Omental fat pad (tissue), 3 donors: ENCODE measurements at regions not wholly inside any gene's neighbourhood (a gene's known extent, or its start where the extent isn't known, plus 50 kb on each side); places are given as distances from the start of the nearest gene placed in this dataset.

Experiments used
- ATAC-seq: fragments of 150-250 bp; one replicate; pipeline ENCODE4 v1.9.1; 2016; ENCODE audit warnings: mild to moderate bottlenecking, moderate library complexity; ENCODE audit not compliant: low FRiP score
- DNase-seq: peaks from one replicate; pipeline ENCODE4 v3.0.0-alpha.2; 2019; ENCODE audit warnings: low spot score
- CTCF ChIP-seq, 3 donors: fragments of 450-650 bp; IDR thresholded peaks; one replicate each; pipeline ENCODE4 v1.5.1; 2016 to 2017; ENCODE audit warnings: antibody characterized with exemption in 3 of 3, mild to moderate bottlenecking in 3 of 3, moderate library complexity in 2 of 3

DNA sequence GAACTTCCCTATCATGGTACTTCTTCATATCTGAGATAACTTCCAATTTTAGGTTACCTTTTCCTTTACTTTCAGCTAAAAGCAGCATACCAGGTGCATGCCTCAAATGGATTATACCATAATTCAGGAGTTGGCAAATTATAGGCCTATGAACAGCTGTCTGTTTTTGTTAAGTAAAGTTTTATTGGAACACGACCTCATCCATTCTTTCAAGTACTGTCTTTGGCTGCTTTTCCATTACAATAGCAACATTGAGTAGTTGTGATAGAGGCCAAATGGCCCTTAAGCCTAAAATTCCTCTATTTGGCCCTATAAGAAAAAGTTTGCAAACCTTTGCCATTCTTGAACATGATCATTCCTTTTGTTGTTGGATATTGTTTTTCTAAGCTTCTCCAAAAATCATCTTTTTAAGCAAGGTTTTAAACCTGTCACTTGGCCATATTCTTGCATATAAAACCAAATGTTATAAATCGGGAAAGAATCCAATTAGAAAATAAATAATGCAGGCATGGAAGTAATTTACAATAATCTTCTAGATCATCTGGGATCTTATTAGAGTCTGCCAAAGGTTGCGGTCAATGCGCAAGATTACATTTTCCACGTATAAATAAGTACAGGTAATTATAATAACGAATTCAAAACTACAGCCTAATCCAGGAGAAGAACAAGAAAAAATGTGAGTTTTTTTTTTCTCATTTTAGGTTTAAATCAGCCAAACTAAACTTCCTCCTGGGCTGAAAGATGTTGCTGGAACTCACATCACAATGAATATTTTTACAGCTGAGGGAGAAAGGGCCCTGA, 226.5 kb upstream of the ANKRD55 start:
- no peak for TF ChIP-seq CTCF (IDR thresholded peaks at IDR 0.05)
- no peak for ATAC-seq

GRCh38 chr5:56457887-56458812, 225.0 kb upstream of the ANKRD55 start:
- no peak for TF ChIP-seq CTCF (IDR thresholded peaks at IDR 0.05)
- ATAC-seq (no peak), DNase-seq (no peak)

More for the DNA sequence above, 226.5 kb upstream of the ANKRD55 start:
- DNase-seq = no peak

GRCh38 chr5:56456002-56456401, 222.9 kb upstream of the ANKRD55 start:
- TF ChIP-seq CTCF (IDR thresholded peaks at IDR 0.05) = no peak
- no peak for DNase-seq
- no peak for ATAC-seq

DNA sequence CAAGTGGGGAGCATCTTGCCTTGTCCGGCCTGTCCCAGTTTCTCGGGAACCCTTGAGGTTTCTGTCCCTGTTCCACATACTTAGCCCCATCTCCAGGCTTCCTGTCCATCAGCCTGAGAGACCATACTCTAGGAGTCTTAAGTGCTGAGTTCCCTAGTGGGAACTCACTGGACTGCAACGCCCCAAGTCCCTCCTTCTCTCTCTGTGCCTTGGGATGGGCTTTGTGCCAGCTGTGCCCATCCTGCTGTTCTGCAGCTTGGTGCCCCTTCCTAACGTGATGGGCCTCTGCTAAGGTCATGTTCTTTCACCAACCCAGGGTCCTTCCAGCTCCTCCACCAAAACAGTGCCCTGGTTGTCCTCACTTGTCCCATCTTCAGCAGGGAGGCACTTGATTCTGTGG, 222.3 kb upstream of the ANKRD55 start:
- no peak for ATAC-seq
- TF ChIP-seq CTCF (IDR thresholded peaks at IDR 0.05) = no peak
- no peak for DNase-seq

GRCh38 chr5:56454219-56454862, 221.2 kb upstream of the ANKRD55 start:
- ATAC-seq (no peak), DNase-seq (no peak)
- no peak for TF ChIP-seq CTCF (IDR thresholded peaks at IDR 0.05)

DNA sequence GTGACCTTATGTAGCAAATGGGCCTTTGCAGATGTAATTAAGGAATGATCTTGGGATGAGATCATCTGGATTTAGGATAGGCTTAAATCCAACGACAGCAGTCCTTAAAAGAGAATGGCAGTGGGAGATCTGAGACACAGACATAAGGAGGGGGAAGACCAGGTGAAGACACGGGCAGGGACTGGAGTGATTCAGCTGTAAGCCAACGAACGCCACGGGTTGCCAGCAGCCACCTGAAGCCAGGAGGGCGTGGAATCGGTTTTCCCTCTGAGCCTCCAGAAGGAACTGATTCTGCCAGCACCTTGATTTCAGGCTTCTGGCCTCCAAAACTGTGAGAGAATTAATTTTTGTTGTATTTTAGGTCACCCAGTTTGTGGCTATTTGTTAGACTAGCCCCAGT, 218.6 kb upstream of the ANKRD55 start:
- DNase-seq (no peak), ATAC-seq (no peak)

More for the DNA sequence above, 218.6 kb upstream of the ANKRD55 start:
- TF ChIP-seq CTCF (IDR thresholded peaks at IDR 0.05) = no peak
